ENCODE measurements at regions not wholly inside any gene's neighbourhood (a gene's known extent, or its start where the extent isn't known, plus 50 kb on each side); places are given as distances from the start of the nearest gene placed in this dataset.

- Histone ChIP-seq H3K79me2 (ENCODE audit: control insufficient read depth, low read length) (no peaks in the 10 kb centered on the region), H3K9me2 (replicated peaks; ENCODE audit: control insufficient read depth, low read length) (no peaks in the 10 kb centered on the region), H3K4me3 (ENCODE audit: low read length) (no peak overlapping the region), H3K9me3 (ENCODE audit: control insufficient read depth, insufficient read depth, low read length) (no peaks in the 10 kb centered on the region), H3K27me3 (ENCODE audit: control insufficient read depth, low read length) (no peaks in the 10 kb centered on the region), H3K27ac (ENCODE audit: low read depth, low read length) (no peak overlapping the region), H3K4me1 (ENCODE audit: control insufficient read depth, low read length) (no peaks in the 10 kb centered on the region), H4K20me1 (ENCODE audit: control insufficient read depth, insufficient read depth, low read depth, low read length) (no peaks in the 10 kb centered on the region), H3K4me2 (ENCODE audit: low read length) (no peak overlapping the region), H3F3A (ENCODE audit: control insufficient read depth, insufficient read depth) (no peaks in the 10 kb centered on the region), H3K36me3 (ENCODE audit: control insufficient read depth, low read length) (no peaks in the 10 kb centered on the region)
- TF ChIP-seq EZH2phosphoT487 (IDR thresholded peaks at IDR 0.05; ENCODE audit: borderline replicate concordance, low read length): no peak
- TF ChIP-seq CTCF (IDR thresholded peaks at IDR 0.05; ENCODE audit: low read depth, low read length, poor library complexity, severe bottlenecking): no peak
These were observed 1373.3 kb upstream of the GOT2 start for GRCh38 chr16:60107437-60107836.

DNA sequence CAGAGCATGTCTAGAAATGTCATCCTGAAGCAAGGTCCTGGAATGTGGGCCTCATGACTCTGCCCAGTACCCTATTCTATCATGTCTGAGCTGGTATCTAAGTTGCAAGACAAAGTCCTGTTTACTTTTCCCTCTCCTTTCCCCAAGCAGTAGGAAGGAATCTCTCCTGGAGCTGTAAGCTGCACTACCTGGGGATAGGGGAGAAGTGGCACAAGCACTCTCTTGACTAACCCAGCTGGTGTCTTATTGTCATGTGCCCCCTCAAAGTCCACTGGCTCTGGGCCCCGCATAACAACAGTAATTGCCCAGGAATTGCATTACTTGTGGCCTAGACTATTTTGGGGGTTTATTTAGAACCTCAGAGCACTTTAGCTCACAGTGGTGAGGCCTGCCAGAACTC lies 1366.3 kb upstream of the GOT2 start:
- Histone ChIP-seq H3K9me3 (ENCODE audit: control insufficient read depth, insufficient read depth, low read length) (no peaks in the 10 kb centered on the region), H3K27ac (ENCODE audit: low read depth, low read length) (no peak overlapping the region), H4K20me1 (ENCODE audit: control insufficient read depth, insufficient read depth, low read depth, low read length) (no peaks in the 10 kb centered on the region), H3K9me2 (replicated peaks; ENCODE audit: control insufficient read depth, low read length) (no peaks in the 10 kb centered on the region), H3K4me2 (ENCODE audit: low read length) (no peak overlapping the region), H3K4me3 (ENCODE audit: low read length) (no peak overlapping the region), H3K4me1 (ENCODE audit: control insufficient read depth, low read length) (no peaks in the 10 kb centered on the region), H3K27me3 (ENCODE audit: control insufficient read depth, low read length) (no peaks in the 10 kb centered on the region), H3K36me3 (ENCODE audit: control insufficient read depth, low read length) (no peaks in the 10 kb centered on the region), H3K79me2 (ENCODE audit: control insufficient read depth, low read length) (no peaks in the 10 kb centered on the region), H3F3A (ENCODE audit: control insufficient read depth, insufficient read depth) (no peaks in the 10 kb centered on the region)
- TF ChIP-seq EZH2phosphoT487 (IDR thresholded peaks at IDR 0.05; ENCODE audit: borderline replicate concordance, low read length) (no peak), CTCF (IDR thresholded peaks at IDR 0.05; ENCODE audit: low read depth, low read length, poor library complexity, severe bottlenecking) (no peak)

DNA sequence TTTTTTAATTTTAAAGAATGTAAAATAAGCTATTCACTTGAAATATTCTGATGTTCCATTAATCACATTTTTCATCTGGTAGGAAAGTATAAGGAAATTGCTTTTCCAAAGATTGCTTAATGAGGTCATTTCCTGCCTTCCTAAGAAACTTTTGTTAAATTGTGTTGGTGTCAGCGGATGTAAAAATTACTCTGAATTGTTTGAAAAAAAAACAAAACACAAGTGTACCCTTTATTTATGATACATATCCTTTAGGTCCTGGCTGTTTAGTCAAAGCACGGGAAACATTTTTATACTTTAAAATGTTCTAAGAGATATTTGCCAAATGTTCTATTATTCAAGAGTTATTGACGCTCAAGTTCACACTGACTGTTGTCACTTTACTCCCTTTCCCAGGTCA lies 1357.4 kb upstream of the GOT2 start:
- H4K20me1 ChIP-seq (ENCODE audit: control insufficient read depth, insufficient read depth, low read depth, low read length): no peaks in the 10 kb centered on the region
- no peaks in the 10 kb centered on the region for H3K9me2 ChIP-seq (replicated peaks; ENCODE audit: control insufficient read depth, low read length)
- H3K4me3 ChIP-seq (ENCODE audit: low read length): no peak overlapping the region
- no peak overlapping the region for H3K4me2 ChIP-seq (ENCODE audit: low read length)
- H3K4me1 ChIP-seq (ENCODE audit: control insufficient read depth, low read length): no peaks in the 10 kb centered on the region
- no peaks in the 10 kb centered on the region for H3K79me2 ChIP-seq (ENCODE audit: control insufficient read depth, low read length)
- no peak for TF ChIP-seq EZH2phosphoT487 (IDR thresholded peaks at IDR 0.05; ENCODE audit: borderline replicate concordance, low read length)
- TF ChIP-seq CTCF (IDR thresholded peaks at IDR 0.05; ENCODE audit: low read depth, low read length, poor library complexity, severe bottlenecking): no peak
- H3K9me3 ChIP-seq (ENCODE audit: control insufficient read depth, insufficient read depth, low read length): no peaks in the 10 kb centered on the region
- H3K27me3 ChIP-seq (ENCODE audit: control insufficient read depth, low read length): no peaks in the 10 kb centered on the region
- H3K36me3 ChIP-seq (ENCODE audit: control insufficient read depth, low read length): no peaks in the 10 kb centered on the region
- no peaks in the 10 kb centered on the region for H3F3A ChIP-seq (ENCODE audit: control insufficient read depth, insufficient read depth)
- H3K27ac ChIP-seq (ENCODE audit: low read depth, low read length): no peak overlapping the region

DNA sequence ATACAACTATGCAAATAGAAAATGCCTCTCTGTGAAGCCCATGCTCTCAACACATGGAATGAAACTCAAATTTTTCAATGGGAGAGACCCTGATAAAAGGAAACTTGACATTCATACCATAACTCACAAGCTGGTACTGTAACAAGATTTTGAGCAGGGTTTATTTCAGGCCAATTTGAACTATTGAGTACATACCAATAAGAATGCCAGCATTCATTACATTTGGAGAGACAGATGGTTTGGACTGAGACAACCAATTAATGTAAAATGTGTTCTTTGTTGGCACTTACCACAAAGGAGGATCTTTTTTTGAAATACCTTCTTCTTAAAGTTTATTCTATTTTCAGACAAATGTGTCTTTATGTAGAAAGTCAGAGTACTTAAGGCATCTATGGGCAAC lies 1357.0 kb upstream of the GOT2 start:
- H3K27ac ChIP-seq (ENCODE audit: low read depth, low read length): no peak overlapping the region
- TF ChIP-seq CTCF (IDR thresholded peaks at IDR 0.05; ENCODE audit: low read depth, low read length, poor library complexity, severe bottlenecking) (no peak), EZH2phosphoT487 (IDR thresholded peaks at IDR 0.05; ENCODE audit: borderline replicate concordance, low read length) (no peak)
- H3K79me2 ChIP-seq (ENCODE audit: control insufficient read depth, low read length): no peaks in the 10 kb centered on the region

More for the DNA sequence above, 1357.0 kb upstream of the GOT2 start:
- Histone ChIP-seq H3K27me3 (ENCODE audit: control insufficient read depth, low read length) (no peaks in the 10 kb centered on the region), H3K4me2 (ENCODE audit: low read length) (no peak overlapping the region), H3F3A (ENCODE audit: control insufficient read depth, insufficient read depth) (no peaks in the 10 kb centered on the region), H3K9me2 (replicated peaks; ENCODE audit: control insufficient read depth, low read length) (no peaks in the 10 kb centered on the region), H3K9me3 (ENCODE audit: control insufficient read depth, insufficient read depth, low read length) (no peaks in the 10 kb centered on the region), H4K20me1 (ENCODE audit: control insufficient read depth, insufficient read depth, low read depth, low read length) (no peaks in the 10 kb centered on the region), H3K4me3 (ENCODE audit: low read length) (no peak overlapping the region), H3K36me3 (ENCODE audit: control insufficient read depth, low read length) (no peaks in the 10 kb centered on the region), H3K4me1 (ENCODE audit: control insufficient read depth, low read length) (no peaks in the 10 kb centered on the region)

Data from DOHH2 (cell line).